DMS79 (cell line): ENCODE measurements at regions not wholly inside any gene's neighbourhood (a gene's known extent, or its start where the extent isn't known, plus 50 kb on each side); places are given as distances from the start of the nearest gene placed in this dataset.

Source experiments
- DNase-seq: peaks from one replicate; lab custom pipeline; 2025; lab: John Stamatoyannopoulos, UW

DNA sequence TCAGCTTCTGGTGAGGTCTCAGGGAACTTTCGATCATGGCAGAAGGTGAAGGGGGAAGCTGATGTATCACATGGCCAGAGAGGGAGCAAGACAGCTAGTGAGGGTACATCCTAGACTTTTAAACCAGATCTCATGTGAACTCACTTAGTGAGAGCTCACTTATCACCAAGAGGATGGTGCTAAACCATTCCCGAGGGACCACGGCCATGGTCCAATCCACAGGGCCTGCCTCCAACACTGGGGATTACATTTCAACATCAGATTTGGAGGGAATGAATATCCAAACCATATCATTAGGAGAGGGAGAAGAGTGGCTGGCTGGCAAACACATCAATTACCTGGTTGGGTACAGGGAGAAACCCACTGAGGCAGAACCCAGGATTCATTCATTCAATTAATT, 75.7 kb upstream of the HAAO start:
- no peak for DNase-seq

DNA sequence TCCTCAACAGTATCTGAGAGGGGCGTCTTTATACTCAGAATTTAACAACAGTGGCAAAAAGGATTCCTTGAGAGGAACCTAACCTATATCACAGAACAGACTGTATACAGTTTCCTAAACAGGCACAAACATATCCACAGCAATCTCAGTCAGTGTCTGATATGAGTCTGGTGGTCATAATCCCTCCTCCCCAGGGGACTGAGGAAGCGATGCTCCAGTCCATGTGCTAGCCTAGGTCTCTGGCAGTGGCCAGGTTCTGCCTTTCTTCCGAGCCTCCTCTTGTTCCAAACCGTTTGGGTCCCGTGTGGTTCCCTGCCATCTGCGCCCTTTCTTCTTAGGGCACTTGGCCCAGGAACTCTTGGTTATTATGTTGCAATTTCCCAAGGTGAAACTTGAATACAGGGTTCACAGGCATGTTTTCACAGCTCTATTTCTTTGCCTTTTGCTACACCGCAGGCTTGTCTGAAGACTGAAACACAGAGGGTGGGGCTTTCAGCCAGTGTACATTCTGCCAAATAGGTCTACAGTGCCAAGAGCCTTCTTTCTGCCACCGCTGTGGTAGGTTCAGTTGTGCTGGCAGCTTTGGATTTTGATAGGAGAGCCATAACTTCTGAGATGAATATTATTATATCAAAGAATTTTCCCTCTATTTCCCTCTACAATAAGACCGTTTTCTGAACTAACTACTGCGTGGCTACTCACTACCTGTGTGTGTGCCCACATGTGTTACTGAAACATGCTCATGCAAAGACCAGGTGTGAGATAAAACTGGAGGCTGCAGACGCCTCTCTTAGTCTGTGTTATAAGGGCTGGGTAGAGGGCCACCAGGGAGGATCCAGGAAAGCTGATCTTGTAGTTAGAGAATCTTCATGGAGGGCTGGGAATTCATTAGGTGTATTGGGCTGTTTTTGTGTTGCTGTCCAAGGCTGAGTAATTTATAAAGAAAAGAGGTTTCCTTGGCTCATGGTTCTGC, 75.0 kb upstream of the HAAO start:
- no peak for DNase-seq

DNA sequence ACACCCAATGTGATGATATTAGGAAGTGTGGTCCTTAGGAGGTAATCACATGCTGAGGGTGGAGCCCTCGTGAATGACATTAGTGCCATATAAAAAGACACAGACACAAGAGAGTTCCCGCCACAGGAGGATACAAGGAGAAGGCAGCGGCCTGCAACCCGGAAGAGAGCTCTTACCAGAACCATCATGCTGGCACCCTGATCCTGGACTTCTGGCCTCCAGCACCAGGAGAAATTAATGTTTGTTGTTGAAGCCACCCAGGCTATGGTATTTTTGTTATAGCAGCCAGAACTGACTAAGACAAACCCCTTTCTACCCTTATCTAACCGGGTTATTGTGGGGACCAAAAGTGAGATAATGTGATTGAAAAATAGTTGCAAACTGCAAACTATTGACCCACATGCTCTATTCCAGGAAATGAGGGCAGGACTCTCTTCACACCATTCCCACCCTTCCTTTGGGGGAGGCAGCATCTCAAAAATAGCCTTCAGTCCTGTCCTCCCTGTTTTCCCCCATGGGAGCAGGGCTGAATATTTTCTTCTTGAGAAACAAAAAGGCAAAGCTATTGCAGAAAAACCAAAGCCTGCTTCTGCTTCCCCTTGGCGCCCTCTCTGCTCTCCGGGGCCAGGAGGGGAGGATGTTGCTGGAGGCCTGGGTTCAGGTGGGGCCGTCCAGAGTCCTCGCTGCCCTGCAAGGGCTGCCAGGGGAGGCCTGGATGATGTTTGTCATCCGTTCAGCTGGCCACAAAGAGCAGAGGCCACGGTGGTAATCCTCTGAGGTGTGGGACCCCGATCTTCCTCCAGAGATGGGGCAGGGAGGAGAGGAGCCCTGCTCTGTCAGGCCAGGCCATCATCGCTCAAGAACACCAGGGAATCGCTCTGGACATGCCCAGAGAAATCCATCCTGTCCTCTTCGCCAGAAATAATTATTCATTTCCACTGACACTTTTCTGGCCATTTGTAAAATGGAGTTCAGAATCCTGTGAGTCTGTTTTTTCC, 73.8 kb upstream of the HAAO start:
- no peak for DNase-seq

DNA sequence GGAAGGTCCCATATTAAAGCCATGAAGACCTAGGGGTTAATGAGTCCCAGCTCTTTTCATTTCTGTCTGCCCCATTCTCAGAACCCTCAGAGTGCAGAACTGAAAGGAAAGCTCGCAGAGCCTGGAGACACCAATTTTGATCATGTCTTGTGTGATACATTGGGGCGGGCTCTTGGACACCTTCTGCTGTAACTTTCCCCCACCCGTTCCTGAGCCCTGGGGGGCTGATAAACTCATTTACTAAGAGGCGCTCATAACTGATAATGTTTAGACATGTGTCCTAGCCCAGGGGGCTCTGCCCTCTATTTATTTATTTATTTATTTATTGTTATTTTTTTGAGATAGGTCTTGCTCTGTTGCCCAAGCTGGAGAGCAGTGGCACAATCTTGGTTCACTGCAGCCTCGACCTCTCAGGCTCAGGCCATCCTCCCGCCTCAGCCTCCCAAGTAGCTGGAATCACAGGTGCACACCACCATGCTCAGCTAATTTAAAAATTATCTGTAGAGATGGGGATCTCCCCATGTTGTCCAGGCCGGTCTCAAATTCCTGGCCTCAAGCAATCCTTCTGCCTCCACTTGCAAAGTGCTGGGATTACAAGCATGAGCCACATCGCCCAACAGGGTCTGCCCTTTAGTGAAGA, 72.4 kb upstream of the HAAO start:
- DNase-seq: no peak

DNA sequence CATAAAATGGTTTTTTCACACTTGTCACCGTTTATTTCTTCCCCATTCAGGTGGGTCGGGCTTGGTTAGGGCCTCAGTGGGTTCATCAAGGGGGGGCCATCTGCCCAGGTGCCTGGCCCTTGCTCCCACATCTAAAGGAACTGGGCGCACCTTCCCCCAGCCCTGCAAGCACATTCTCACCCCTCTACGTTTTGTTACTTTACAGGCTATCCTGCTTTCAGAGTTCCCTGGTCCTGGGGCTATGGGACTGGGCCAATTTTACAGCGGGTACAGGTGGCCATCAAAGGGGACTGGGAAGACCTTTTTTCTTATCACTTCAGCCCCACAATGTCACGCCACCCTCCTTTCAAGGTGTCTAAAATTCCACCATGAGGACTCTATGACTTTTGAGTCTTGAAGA, 71.8 kb upstream of the HAAO start:
- no peak for DNase-seq

DNA sequence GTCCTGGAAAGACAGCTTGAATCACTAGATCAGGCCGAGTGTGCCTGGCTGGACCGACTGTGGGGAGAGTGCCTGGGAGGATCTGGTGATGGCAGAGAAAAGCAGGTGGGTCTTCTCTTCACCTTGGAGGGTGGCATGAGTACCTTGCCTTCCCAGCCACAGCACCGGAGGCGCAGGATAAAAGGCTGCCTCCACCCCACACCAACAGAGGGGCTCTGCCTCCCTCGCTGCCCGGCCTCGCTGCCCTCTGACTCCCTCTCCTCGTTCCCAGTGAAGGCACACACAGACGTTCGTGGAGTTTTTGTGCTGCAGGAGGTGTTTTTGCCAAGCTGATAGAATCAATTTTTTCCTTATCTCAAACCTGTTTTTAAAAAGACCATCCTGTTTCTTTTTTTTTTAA, 71.4 kb upstream of the HAAO start:
- no peak for DNase-seq

DNA sequence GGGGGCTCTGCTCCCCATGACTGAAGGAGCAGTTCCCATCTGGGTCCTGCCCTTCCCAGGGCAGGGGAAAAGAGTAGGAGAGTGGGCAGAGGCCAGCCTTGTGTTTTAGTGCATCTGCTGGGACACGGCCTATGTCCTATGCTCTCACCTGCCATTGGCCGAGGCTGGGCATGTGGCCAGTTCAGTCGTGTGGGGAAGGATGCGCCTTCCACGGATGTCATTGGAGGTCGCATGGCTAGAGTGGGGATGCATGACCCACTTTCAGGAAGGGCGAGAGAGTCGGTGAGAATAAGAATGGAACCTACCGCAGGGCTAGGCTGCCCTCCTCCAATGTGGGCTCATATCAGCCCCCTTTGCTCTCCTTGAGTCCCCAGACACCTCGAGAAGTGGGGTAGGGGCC, 70.9 kb upstream of the HAAO start:
- DNase-seq: no peak

DNA sequence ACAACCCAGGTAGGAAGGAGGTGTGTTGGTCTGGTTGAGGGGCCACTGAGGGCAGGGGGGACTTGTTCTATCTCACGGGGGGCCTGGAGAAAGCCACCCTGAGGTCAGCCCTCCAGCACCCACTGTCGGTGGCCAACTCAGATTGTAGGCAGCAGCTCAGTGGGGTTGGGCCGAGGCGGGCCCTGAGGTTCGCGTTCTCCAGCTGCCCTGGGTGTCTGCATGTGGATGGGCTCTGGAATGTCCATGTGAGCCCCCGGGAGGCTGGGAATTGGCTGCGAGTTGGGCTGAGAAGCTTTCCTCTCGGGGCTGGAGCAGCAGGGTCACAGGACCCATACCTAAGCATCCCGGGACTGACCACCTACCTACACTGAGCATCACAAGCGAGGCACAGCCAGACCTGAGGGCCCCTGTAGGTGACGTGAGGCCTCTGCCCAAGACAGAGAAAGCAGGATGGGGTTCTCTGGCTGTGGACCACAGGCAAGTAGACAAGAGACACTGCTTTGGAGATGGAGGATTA, 70.3 kb upstream of the HAAO start:
- no peak for DNase-seq

DNA sequence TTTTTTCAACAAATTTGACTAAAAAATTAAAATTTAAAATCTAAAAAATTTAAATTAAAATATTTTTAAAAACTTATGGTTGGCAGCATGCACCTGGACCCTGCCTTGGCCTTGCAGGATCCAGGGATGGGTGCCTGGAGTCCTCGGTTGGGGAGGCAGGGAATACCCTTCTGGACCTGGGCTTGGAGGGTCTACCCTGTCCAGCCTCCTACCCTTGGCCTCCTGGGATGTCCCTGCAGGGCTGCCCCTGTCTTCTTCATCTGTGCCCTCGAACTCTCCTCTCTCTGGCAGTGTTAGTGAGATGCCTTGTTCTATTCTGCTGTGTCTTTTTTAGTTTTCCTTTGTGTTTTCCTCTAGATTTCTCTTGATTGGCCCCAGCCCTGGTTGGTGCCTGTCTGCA, 68.9 kb upstream of the HAAO start:
- no peak for DNase-seq

DNA sequence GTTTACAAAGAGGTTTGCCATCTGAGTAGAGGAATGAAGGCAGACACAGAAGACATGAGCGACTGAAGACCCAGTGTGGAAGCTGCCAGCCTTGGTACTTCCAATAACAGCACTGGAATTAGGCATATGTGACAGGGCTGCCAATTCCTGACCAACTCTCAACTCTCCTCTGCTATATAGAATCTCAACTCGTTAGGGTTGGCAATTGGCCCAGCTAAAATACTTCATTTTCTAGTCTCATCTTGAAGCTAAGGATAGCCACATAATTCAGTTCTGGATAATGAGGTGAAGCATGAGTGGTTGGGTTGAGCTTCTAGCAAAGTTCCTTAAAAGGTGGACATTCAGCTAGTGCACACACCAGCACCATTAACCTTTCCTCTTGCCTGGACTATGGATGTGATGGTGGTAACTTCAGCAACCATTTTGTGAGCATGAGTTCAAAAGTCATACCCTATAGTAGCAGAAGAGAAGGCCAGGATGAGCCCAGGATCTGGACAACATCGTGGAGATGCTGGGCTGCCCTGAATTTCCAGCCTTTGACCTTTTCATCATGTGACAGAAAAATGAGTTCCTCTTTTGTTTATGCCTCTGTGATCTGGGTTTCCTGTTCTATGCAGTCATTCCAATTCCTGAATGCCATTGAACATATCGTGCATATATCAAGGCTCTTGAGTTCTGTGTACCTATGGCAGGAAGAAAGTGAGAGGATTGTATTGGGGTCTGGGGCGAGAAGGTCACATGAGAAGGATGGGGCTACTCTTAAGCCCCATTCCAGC, 68.1 kb upstream of the HAAO start:
- DNase-seq: no peak

DNA sequence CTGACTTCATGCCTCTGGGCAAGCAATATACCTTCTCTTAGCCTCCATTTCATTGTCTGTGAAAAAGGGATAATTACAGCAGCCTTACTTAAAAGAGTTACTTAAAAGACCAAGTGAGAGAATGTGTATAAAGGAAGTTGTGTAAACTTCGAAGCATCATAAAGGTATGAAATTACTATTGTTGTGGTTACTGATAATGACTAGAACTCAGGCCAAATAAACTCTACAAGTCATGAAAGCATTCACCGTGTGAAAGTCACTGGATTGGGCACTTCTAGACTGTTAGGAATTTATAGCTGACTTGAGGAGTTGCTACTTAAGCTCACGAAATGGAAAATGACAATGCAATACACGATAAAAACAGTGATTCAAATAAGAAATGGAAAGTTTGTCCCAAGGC, 67.4 kb upstream of the HAAO start:
- DNase-seq: no peak

DNA sequence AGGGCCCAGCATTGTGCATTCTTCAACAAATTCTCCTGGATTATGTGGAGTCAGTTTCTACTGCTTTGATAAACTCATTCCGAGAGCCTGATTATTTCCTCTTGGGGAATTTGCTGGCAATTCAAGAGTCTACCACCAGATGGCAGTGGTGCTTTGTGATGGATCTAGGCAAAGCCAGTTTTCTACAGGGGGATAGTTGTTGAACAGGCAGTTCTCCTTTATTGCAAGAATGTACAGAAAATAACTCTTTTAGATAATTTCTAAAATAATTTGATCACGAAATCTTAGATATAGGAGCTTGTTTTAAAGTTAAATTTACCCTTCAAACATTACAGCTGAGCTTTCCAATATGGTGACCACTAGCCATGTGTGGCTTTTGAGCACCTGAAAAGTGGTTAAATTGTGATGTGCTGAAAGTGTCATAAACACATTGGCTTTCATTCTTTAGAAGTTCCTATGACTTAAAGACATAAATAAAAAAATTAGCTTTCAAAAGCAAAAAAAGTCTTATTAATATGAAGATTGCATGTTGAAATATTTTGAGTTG, 66.7 kb upstream of the HAAO start:
- no peak for DNase-seq

DNA sequence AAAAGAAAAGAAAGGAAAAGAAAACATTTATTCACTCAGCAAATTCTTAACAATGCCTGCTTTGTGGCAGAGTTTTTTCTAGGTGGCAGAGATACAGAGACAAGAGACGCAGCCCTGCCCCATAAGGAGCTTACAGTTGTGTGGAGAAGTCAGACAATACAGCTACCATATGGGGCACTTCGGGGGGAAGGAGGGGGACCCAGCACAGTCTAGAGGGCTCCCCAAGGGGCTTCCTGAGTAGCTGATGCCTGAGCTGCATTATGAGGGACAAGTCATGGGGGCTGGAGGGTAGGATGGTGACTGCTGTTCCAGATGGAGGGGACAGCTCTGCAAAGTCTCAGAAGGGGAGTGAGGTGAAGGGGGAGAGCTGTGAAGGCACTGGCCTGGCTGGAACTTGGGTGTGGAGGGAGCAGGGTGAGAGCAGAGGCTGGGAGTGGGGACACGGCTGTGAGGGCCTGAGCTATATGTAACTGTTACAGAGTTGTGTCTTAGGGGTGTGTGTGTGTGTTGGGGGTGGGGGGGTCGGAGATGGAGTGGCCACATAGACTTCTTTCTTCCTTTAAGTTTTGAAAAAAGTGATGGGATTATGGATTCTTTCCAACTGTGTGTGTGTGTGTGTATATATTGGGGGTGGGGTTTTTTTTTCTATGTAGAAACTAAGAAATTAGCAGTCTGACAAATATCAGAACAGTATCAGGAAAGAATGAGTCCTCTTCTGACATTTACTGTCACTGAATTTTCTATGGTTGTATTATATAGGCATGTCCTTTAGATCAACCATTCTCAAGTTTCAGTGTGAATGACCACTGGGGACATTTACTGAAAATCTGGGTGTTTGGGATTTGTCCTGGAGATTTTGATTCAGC, 66.0 kb upstream of the HAAO start:
- DNase-seq: no peak

DNA sequence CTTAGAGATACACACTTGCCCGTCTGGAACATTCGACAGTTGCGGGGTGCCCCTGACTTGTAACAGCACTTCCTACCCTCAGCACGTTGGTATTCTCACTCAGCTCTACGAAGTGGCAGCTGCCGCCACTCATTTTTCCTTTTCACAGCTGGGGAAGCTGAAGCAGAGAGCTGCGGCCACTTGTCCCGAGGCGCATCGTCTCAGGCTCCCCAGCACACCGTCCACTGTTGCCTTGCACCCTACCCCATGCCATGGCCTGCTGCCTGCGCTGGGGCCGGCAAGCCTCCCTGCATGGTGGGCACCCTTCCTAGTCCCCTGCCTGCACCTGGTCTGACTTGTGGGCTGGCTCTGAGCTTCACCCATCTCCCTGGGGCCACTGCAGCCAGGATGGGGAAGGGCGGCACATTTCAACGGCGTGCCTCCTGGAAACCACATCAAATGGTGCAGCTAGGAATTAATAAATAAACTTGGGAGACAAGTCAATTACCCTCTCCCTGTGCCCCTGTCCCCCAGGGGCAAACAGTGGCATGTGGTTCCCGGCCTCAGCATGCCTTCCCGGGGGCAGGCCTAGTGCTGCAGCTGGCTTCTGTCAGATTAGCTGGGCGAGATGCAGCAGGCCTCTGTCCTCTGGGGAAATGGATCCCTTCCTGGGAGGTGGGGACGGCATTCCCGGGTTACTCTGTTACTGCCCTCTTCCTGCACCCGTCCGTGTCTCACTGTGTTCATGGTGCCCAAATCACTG, 64.7 kb upstream of the HAAO start:
- no peak for DNase-seq

DNA sequence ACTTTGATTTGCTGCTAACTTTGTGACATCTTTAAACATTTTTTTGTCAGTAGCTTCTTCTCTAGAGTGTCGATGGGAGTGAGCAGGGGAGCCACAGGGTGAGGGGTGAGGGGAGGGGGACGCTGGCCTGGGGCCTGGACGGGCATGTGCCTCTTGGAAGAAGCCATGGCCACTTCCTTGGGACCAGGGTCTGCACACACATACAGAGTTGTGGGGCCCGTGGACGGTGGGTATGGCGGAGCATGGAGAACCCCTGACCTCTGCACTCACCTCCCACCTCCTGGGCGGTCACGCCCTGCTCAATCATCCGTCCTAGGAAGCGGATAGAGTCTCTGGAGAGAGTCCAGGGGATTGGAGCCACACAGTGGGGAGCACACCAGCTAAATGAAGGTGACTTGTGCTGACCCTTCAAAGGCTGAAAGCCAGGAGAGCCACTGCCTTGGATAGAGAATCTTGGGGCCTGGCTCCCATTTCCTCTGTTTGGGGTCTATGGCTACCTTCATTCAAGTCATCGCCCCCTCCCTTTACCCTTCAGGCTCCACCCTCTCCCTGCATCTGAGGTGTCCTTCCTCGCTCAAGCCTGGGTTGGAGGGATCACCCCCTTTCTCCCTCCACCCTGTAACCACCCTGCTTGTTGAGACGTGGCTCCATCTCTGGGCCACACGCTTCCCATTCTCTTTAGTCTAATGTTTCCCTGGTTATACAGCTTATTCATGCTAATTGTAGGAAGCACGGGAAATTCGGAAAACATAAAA, 63.9 kb upstream of the HAAO start:
- DNase-seq: no peak

DNA sequence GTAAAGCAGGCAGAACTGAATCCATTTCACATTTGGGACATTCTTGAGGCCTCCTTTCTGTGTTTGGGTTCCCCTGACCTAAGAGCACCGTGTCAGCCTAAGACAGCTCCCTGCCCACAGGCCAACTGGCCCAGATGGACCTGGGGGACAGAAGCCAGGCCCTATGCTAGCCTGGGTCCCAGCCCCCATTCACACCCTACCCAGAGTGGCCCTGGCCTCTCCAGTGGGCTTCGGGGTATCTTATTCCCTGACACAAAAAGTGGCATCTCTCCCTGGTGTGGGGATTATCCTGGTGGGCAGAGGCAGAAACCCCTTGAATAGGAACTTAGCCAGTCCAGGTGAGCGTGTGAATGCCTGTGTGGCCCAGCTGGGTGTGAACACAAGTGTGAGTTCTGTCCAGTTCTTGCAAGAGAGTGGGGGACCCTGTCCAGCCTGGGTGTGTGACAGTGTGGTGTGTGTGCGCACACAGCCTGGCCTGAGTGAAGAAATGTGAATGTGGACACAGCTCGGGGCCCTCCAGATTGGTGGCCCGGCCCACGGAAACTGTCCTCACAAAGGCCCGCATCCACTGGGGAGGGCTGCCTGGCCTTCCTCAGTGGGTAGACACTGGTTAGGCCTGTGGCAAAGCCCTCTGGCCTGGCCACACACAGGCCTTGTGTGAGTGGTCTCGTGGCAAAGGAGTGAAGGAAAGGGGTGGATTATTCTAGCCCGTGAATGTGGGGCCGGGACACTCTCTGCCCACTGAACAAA, 63.0 kb upstream of the HAAO start:
- DNase-seq: no peak

DNA sequence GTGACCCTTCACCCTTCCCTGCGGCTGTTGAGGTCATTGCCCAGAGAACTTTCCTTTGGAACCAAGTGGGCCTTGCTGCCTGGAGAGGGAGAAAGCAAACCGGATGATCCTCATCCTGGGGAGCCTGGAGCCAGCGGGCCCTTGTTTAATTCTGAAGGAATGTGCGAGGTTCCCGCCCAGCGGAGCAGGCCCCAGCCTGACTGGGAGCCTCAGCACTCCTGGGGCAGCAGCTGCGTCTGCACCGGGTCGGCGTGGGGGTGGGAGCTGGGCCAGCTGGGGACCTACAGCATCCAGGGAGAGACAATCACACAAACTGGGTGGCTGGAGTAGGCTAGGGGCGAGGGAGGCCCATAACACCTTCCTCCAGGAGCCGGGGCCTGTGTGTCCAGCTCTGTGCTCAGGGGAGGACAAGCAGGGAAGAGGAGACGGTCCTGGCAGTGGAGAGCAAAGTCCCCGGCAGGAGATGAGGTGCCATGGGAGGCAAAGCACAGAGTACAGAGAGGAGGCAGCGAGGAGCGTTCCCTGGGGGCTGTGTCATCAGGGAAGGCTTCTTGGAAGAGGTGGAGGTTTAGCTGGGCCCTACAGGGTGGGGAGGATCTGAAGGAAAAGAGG, 61.9 kb upstream of the HAAO start:
- DNase-seq: no peak
